ENCODE measurements at regions not wholly inside any gene's neighbourhood (a gene's known extent, or its start where the extent isn't known, plus 50 kb on each side); places are given as distances from the start of the nearest gene placed in this dataset.
A peak's percentile ranks its signal among the peaks of the same experiment; 100 is the strongest.

DNA sequence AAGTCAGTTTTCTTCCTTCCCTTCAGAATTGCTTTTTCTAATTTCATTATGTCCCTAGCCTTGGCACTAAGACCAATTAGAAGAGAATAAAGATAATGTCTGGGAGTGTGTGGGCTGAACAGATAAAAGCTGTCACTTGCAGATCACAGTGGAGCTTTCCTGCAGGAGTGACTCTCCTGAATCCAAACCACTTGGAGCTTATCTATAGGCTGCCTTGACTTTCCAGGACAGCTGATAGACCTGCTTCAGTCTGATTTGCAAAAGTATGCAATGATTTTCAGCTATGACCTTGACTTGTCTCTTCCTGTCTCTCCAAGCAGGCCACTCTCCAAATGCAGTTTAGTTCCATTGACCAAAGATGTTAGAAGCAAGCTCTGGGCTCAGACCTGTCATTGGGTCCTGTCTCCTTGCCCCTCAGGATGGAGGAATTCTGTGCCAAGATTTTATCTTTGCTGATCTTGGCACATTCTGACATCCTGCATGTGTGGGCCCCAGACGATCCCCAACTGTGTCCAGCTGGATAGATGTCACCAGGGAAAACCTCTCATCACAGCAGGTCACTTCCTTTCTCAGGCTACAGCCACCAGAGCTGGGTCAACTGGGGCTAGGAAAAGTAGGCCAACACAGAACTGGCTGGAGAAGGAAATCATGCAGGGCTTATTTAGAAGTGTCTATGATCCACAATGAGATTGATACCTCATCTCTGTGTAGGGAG, 120.9 kb upstream of the ZNF438 start:
- no peaks in the 10 kb centered on the region for H3K9me3 ChIP-seq (ENCODE audit: control insufficient read depth, insufficient read depth, low read length)
- peak in 1 of 6 donors; percentile 51 for DNase-seq (ENCODE audit: low read depth in 4 of 6, low spot score in 6 of 6)
- H3K36me3 ChIP-seq (ENCODE audit: control insufficient read depth, insufficient read depth, low read length): no peaks in the 10 kb centered on the region
- H3K4me1 ChIP-seq (ENCODE audit: control insufficient read depth, insufficient read depth, low read length): peaks cover 4% of the 10 kb centered on the region
- 50% methylated on average over 1 of the region's 1 CpG for WGBS (ENCODE audit: insufficient coverage)
- H3K27me3 ChIP-seq (ENCODE audit: control insufficient read depth, insufficient read depth, low read length): no peaks in the 10 kb centered on the region
- H3K4me3 ChIP-seq (ENCODE audit: low read depth, low read length): no peak overlapping the region
- H3K27ac ChIP-seq (ENCODE audit: low read depth, low read length): no peak overlapping the region

DNA sequence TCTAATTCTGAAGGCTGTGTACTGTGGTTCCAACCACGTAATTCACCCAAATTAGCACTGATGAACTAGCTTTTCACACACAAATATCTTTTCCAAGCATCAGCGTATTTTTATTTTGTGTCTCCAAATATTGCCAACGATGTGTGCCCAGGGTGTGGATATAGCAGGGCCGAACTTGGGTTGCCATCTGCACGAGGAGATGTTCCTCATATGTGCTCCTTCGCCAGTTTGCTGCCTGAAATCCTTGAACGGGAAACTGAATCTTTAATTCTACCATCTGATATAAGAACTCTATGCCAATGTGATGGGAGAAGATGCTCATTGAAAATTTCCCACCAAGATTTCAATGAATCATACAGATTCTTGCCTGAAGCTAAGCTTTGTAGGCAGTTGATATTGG, 121.5 kb upstream of the ZNF438 start:
- Histone ChIP-seq H3K4me3 (ENCODE audit: low read depth, low read length) (no peak overlapping the region), H3K4me1 (ENCODE audit: control insufficient read depth, insufficient read depth, low read length) (peaks cover 7% of the 10 kb centered on the region), H3K27me3 (ENCODE audit: control insufficient read depth, insufficient read depth, low read length) (no peaks in the 10 kb centered on the region), H3K27ac (ENCODE audit: low read depth, low read length) (no peak overlapping the region), H3K9me3 (ENCODE audit: control insufficient read depth, insufficient read depth, low read length) (no peaks in the 10 kb centered on the region), H3K36me3 (ENCODE audit: control insufficient read depth, insufficient read depth, low read length) (no peaks in the 10 kb centered on the region)
- DNase-seq (ENCODE audit: low read depth in 4 of 6, low spot score in 6 of 6): peak in 1 of 6 donors; percentile 83
- WGBS (ENCODE audit: insufficient coverage): 100% methylated on average over 2 of the region's 7 CpGs

DNA sequence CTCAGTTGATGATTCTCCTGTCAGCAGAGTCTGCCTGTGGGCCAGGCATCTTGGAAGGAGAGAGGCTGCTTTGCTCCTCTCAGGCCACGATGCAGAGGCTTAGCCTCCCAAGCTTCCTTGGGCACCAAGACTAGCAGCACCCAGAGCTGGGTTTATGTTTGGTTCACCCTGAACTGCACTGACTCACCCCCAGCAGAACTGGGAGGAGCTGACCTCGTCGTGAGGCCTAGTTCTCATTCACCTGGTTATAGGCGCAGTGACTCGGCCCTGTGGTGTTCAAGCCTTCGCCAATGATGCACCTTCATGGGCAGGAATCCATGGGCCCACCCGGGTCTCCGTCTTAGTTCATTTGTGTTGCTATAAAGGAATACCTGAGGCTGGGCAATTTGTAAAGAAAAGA, 122.0 kb upstream of the ZNF438 start:
- 92% methylated on average over 8 of the region's 8 CpGs for WGBS (ENCODE audit: insufficient coverage)
- Histone ChIP-seq H3K9me3 (ENCODE audit: control insufficient read depth, insufficient read depth, low read length) (no peaks in the 10 kb centered on the region), H3K4me3 (ENCODE audit: low read depth, low read length) (no peak overlapping the region), H3K36me3 (ENCODE audit: control insufficient read depth, insufficient read depth, low read length) (no peaks in the 10 kb centered on the region), H3K27ac (ENCODE audit: low read depth, low read length) (no peak overlapping the region), H3K4me1 (ENCODE audit: control insufficient read depth, insufficient read depth, low read length) (peaks cover 7% of the 10 kb centered on the region), H3K27me3 (ENCODE audit: control insufficient read depth, insufficient read depth, low read length) (no peaks in the 10 kb centered on the region)
- no peak for DNase-seq (ENCODE audit: low read depth in 4 of 6, low spot score in 6 of 6)

DNA sequence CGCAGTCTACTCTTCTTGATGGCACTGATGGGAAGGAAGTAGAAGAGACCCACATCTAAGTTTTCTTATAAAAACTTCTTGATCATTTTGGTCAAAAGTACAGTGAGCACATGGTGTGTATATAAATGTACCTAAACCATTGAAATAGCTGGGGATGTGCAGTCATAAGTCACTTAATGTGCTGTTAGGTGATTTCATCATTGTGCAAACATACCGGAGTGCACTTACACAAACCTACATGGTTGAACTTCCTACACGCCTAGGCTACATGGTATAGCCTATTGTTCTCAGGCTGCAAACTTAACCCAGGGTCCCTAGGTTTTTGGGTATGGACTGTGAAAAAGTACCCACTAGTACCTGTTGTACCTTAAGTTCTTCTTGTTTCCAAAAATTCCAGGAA, 123.3 kb upstream of the ZNF438 start:
- peaks cover 7% of the 10 kb centered on the region for H3K4me1 ChIP-seq (ENCODE audit: control insufficient read depth, insufficient read depth, low read length)
- H3K4me3 ChIP-seq (ENCODE audit: low read depth, low read length): no peak overlapping the region
- H3K36me3 ChIP-seq (ENCODE audit: control insufficient read depth, insufficient read depth, low read length): no peaks in the 10 kb centered on the region
- DNase-seq (ENCODE audit: low read depth in 4 of 6, low spot score in 6 of 6): no peak
- no peaks in the 10 kb centered on the region for H3K9me3 ChIP-seq (ENCODE audit: control insufficient read depth, insufficient read depth, low read length)
- H3K27ac ChIP-seq (ENCODE audit: low read depth, low read length): no peak overlapping the region
- no peaks in the 10 kb centered on the region for H3K27me3 ChIP-seq (ENCODE audit: control insufficient read depth, insufficient read depth, low read length)
- no CpG with 5 or more reads among the region's 3 CpGs for WGBS (ENCODE audit: insufficient coverage)

DNA sequence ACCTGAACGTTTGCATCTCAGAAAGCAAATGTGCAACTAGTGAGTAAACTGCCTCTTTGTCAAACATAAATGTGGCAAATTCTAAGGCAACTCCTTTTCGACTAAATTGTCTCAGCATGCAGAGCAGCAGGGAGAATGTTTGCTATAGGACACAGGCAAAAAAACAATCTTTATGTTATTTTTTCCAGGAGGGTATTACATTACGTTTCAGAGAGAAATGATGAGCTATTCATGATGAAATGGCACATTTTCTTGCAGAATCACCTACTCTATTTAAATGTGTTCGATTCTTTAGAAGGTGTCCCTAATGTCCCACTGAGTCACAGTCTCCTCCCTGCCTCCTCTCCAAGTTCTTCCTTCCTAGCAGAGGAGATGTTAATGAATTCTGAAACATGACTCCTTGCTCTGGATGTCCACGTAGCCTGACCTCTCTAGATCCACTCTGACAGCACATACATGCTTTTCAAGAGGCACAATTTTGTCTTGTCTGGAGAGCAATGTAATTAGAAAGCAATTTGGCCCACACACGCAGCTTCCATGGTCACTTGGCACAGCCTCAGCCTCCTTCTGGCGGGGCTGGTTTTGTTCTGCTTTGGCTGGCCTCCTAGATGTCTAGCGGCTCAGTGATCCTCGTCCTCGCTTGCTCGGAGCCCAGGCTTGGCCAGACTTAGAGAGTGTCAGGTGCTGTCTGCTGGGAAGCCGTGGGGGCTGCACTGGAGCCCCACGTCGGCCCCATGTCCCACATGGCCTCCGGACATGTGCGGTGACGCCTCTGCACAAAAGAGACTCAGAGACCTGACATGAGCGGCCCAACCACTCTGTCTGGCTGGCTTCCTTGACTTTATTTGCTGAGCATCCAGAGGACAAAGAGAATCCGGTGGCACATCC, 125.7 kb upstream of the ZNF438 start:
- peak overlapping the region; percentile 57 for H3K27ac ChIP-seq (ENCODE audit: low read depth, low read length)
- peak; percentile 61 to 95 (median 78) for DNase-seq (ENCODE audit: low read depth in 4 of 6, low spot score in 6 of 6)
- peaks cover 7% of the 10 kb centered on the region for H3K4me1 ChIP-seq (ENCODE audit: control insufficient read depth, insufficient read depth, low read length)
- no peaks in the 10 kb centered on the region for H3K27me3 ChIP-seq (ENCODE audit: control insufficient read depth, insufficient read depth, low read length)
- whole genome bisulfite sequencing (ENCODE audit: insufficient coverage): 18% methylated on average over 14 of the region's 19 CpGs
- no peaks in the 10 kb centered on the region for H3K9me3 ChIP-seq (ENCODE audit: control insufficient read depth, insufficient read depth, low read length)
- H3K36me3 ChIP-seq (ENCODE audit: control insufficient read depth, insufficient read depth, low read length): no peaks in the 10 kb centered on the region
- H3K4me3 ChIP-seq (ENCODE audit: low read depth, low read length): no peak overlapping the region

DNA sequence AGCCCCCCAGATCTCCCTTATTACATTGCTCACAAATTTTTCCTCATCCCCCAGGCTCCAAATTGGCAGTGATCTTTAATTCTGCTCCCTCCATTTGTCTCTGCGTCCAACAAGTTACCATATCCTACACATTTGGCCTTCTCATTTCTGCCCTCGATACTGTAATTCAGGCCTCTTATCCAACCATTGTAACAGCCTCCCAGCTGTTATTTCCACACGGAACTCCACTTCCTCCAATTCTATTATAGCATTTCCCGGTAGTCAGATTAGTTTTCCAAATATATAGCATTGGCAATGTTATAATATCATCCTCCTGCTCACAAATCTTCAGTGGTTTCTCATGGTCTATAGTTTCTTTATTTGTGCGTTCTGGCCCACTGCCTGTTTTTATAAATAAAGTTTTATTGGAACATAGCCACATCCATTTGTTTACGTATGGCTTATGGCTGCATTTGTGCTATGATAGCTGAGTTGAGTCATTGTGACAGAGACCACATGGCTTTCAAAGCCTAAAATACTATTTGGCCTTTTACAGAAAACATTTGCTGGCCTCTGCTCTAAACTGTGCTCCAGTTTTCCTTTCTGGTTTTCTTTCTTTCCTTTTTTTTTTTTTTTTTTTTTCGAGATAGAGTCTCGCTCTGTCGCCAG, 126.5 kb upstream of the ZNF438 start:
- no peaks in the 10 kb centered on the region for H3K27me3 ChIP-seq (ENCODE audit: control insufficient read depth, insufficient read depth, low read length)
- no peaks in the 10 kb centered on the region for H3K36me3 ChIP-seq (ENCODE audit: control insufficient read depth, insufficient read depth, low read length)
- peak overlapping the region; percentile 57 for H3K27ac ChIP-seq (ENCODE audit: low read depth, low read length)
- no peak overlapping the region for H3K4me3 ChIP-seq (ENCODE audit: low read depth, low read length)
- DNase-seq (ENCODE audit: low read depth in 4 of 6, low spot score in 6 of 6): peak in 1 of 6 donors; percentile 56
- WGBS (ENCODE audit: insufficient coverage): 27% methylated on average over 2 of the region's 9 CpGs
- H3K4me1 ChIP-seq (ENCODE audit: control insufficient read depth, insufficient read depth, low read length): peaks cover 7% of the 10 kb centered on the region
- H3K9me3 ChIP-seq (ENCODE audit: control insufficient read depth, insufficient read depth, low read length): no peaks in the 10 kb centered on the region

DNA sequence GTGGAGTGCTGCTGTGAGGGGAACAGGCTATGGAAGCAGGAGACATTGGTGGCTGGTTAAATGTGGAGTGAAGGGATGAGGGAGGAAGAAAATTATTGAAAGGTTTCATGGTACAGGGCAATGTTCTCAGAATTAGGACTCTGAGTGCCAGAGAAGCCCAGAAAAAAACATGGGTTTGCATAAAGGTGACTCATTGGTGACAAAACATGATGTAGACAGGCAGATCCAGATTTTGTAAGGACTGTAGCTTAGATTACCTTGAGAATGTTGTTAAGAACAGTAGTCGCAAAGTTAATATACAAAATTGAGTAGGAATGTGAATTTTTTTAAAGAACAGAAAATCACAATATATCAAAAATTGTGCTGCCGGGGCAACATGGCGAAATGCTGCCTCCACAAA, 134.9 kb upstream of the ZNF438 start:
- Histone ChIP-seq H3K27me3 (ENCODE audit: control insufficient read depth, insufficient read depth, low read length) (no peaks in the 10 kb centered on the region), H3K36me3 (ENCODE audit: control insufficient read depth, insufficient read depth, low read length) (peaks cover 3% of the 10 kb centered on the region), H3K4me3 (ENCODE audit: low read depth, low read length) (no peak overlapping the region), H3K27ac (ENCODE audit: low read depth, low read length) (no peak overlapping the region), H3K4me1 (ENCODE audit: control insufficient read depth, insufficient read depth, low read length) (no peaks in the 10 kb centered on the region), H3K9me3 (ENCODE audit: control insufficient read depth, insufficient read depth, low read length) (peaks cover under 1% of the 10 kb centered on the region)
- WGBS (ENCODE audit: insufficient coverage): no CpG with 5 or more reads among the region's 3 CpGs
- DNase-seq (ENCODE audit: low read depth in 4 of 6, low spot score in 6 of 6): no peak

DNA sequence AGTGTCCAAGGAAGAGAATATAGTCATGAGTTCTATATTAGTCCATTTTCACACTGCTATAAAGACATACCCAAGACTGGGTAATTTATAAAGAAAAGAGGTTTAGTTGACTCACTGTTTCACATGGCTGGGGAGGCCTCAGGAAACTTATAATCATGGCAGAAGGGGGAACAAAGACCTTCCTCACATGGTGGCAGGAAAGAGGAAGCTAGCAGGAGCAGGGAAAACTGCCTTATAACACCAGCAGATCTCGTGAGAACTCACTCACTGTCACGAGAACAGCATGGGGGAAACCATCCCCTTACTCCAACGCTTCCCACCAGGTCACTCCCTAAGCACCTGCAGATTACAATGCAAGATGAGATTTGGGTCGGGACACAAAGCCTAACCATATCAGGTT, 139.0 kb upstream of the ZNF438 start:
- Histone ChIP-seq H3K27ac (ENCODE audit: low read depth, low read length) (no peak overlapping the region), H3K9me3 (ENCODE audit: control insufficient read depth, insufficient read depth, low read length) (peaks cover 5% of the 10 kb centered on the region), H3K4me3 (ENCODE audit: low read depth, low read length) (no peak overlapping the region), H3K27me3 (ENCODE audit: control insufficient read depth, insufficient read depth, low read length) (no peaks in the 10 kb centered on the region), H3K4me1 (ENCODE audit: control insufficient read depth, insufficient read depth, low read length) (no peaks in the 10 kb centered on the region), H3K36me3 (ENCODE audit: control insufficient read depth, insufficient read depth, low read length) (peaks cover under 1% of the 10 kb centered on the region)
- 85% methylated on average over 4 of the region's 4 CpGs for WGBS (ENCODE audit: insufficient coverage)
- DNase-seq (ENCODE audit: low read depth in 4 of 6, low spot score in 6 of 6): no peak

DNA sequence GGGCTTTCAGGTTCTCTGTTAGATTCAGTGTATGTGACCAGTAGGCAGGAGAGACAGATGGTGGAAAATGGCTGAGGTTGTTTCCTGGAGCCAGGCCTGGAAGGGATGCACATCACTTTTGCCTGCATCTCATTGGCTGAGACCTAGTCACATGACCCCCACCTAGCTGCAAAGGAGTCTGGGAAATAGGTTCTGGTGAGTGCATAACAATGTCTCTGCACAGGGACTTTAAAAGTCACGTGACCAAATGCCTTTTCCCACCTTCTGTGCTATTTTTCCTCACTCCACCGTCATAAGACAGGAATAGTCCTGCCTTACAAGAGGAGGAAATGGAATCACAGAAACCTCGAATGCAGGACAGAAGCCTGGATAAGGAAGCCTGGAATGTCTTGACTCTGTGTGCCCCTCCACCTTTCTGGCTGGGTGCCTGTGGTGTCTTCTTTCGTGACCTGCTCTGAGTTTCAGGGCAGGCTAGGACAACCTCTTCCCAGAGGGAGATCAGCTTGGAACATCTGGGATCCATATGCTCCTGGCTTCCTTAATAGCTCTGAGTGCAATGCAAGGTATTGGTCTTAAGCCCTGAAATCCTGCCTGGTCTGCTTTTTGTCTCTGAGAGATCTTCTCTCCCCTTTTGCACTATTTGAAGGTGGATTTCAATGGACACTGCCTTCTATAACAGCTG, 139.9 kb upstream of the ZNF438 start:
- H3K27ac ChIP-seq (ENCODE audit: low read depth, low read length): peak overlapping the region; percentile 17
- H3K4me1 ChIP-seq (ENCODE audit: control insufficient read depth, insufficient read depth, low read length): no peaks in the 10 kb centered on the region
- H3K36me3 ChIP-seq (ENCODE audit: control insufficient read depth, insufficient read depth, low read length): no peaks in the 10 kb centered on the region
- H3K27me3 ChIP-seq (ENCODE audit: control insufficient read depth, insufficient read depth, low read length): no peaks in the 10 kb centered on the region
- no peak overlapping the region for H3K4me3 ChIP-seq (ENCODE audit: low read depth, low read length)
- peaks cover 5% of the 10 kb centered on the region for H3K9me3 ChIP-seq (ENCODE audit: control insufficient read depth, insufficient read depth, low read length)
- peak in 1 of 6 donors; percentile 43 for DNase-seq (ENCODE audit: low read depth in 4 of 6, low spot score in 6 of 6)
- WGBS (ENCODE audit: insufficient coverage): 82% methylated on average over 3 of the region's 4 CpGs
